PC-3 (cell line): ENCODE measurements at regions not wholly inside any gene's neighbourhood (a gene's known extent, or its start where the extent isn't known, plus 50 kb on each side); places are given as distances from the start of the nearest gene placed in this dataset.

Experiments
- ATAC-seq: fragments of 200-7000 bp; cut with Tn5 transposase; 2 replicates; pipeline ENCODE4 v1.9.1; 2020; ENCODE audit warnings: mild to moderate bottlenecking, moderate library complexity
- BruUV-seq: library from RNA; stranded (reverse); fragments of 400-500 nt; replicated peaks from 2 replicates; lab custom pipeline; 2021; lab: Mats Ljungman, UMichigan
- CTCF ChIA-PET: fragments of 300-600 bp; sonication (Branson Sonifier 250); formaldehyde crosslinking; loops from one replicate; lab custom pipeline; 2022; ENCODE audit warnings: antibody characterized with exemption; lab: Charles Lee
- POLR2A ChIA-PET: fragments of 300-600 bp; sonication (Branson Sonifier 250); formaldehyde crosslinking; loops from one replicate; lab custom pipeline; 2022; ENCODE audit warnings: antibody characterized with exemption; ENCODE audit not compliant: unreplicated experiment; lab: Charles Lee
- DNase-seq: peaks from one replicate; pipeline ENCODE4 v3.0.0-alpha.2; 2015
- H2AFZ ChIP-seq: fragments of 300-600 bp; sonication (generic); 2 replicates; pipeline ENCODE4 v1.6.0; 2016; ENCODE audit warnings: antibody characterized with exemption, low read length
- H3F3A ChIP-seq: fragments of 300-600 bp; sonication (generic); one replicate; pipeline ENCODE4 v1.6.0; 2017; ENCODE audit warnings: antibody characterized with exemption, low read length, control low read depth, mild to moderate bottlenecking; ENCODE audit not compliant: unreplicated experiment
- H3K27ac ChIP-seq: fragments of 300-600 bp; sonication (generic); 2 replicates; pipeline ENCODE4 v1.5.1; 2016; ENCODE audit warnings: mild to moderate bottlenecking, low read length
- H3K27me3 ChIP-seq: fragments of 300-600 bp; sonication (generic); 2 replicates; pipeline ENCODE4 v1.6.1; 2016; ENCODE audit warnings: low read length, mixed read lengths
- H3K36me3 ChIP-seq: fragments of 300-600 bp; sonication (generic); 2 replicates; pipeline ENCODE4 v1.6.1; 2016; ENCODE audit warnings: low read depth, mixed run types, low read length, mixed read lengths
- H3K4me1 ChIP-seq: fragments of 300-600 bp; sonication (generic); 2 replicates; pipeline ENCODE4 v1.5.1; 2016; ENCODE audit warnings: low read length; ENCODE audit not compliant: insufficient read depth
- H3K4me2 ChIP-seq: fragments of 300-600 bp; sonication (generic); 2 replicates; pipeline ENCODE4 v1.6.0; 2016; ENCODE audit warnings: low read length
- H3K4me3 ChIP-seq: fragments of 300-600 bp; sonication (generic); 2 replicates; pipeline ENCODE4 v1.5.1; 2016; ENCODE audit warnings: mild to moderate bottlenecking, low read length, mixed read lengths
- H3K79me2 ChIP-seq: fragments of 300-600 bp; sonication (generic); 2 replicates; pipeline ENCODE4 v1.6.1; 2017; ENCODE audit warnings: low read length, mixed read lengths
- H3K9ac ChIP-seq: fragments of 300-600 bp; sonication (generic); 2 replicates; pipeline ENCODE4 v1.6.0; 2016; ENCODE audit warnings: mild to moderate bottlenecking, low read length
- H3K9me2 ChIP-seq: fragments of 300-600 bp; sonication (generic); replicated peaks from 2 replicates; pipeline ENCODE4 v1.6.1; 2016; ENCODE audit warnings: mixed run types, low read length, mixed read lengths
- H3K9me3 ChIP-seq: fragments of 300-600 bp; sonication (generic); 2 replicates; pipeline ENCODE4 v1.6.1; 2016; ENCODE audit warnings: low read length, mixed read lengths
- H4K20me1 ChIP-seq: fragments of 300-600 bp; sonication (generic); 2 replicates; pipeline ENCODE4 v1.6.1; 2016; ENCODE audit warnings: low read length, mixed read lengths
- EZH2 ChIP-seq: fragments of 300-600 bp; sonication (generic); IDR thresholded peaks from one replicate; pipeline ENCODE4 v1.6.1; 2017; ENCODE audit warnings: antibody characterized with exemption, mild to moderate bottlenecking, low read length; ENCODE audit not compliant: unreplicated experiment
- EZH2phosphoT487 ChIP-seq: fragments of 300-600 bp; sonication (generic); IDR thresholded peaks from 2 replicates; pipeline ENCODE4 v1.6.1; 2018; ENCODE audit warnings: mild to moderate bottlenecking, antibody characterized with exemption, low read length, borderline replicate concordance
- intact Hi-C: fragments of 100-400 bp; cut with micrococcal nuclease; formaldehyde crosslinking; loops from 2 replicates; pipeline ENCODE4 v1.9.0; 2023
- TF ChIP-seq, protein P1 (sequence below): fragments of 300-600 bp; sonication (generic); conservative IDR thresholded peaks from 2 replicates; pipeline ENCODE4 v1.5.1; 2017; ENCODE audit warnings: antibody characterized with exemption, low read depth, mild to moderate bottlenecking, low read length

DNA sequence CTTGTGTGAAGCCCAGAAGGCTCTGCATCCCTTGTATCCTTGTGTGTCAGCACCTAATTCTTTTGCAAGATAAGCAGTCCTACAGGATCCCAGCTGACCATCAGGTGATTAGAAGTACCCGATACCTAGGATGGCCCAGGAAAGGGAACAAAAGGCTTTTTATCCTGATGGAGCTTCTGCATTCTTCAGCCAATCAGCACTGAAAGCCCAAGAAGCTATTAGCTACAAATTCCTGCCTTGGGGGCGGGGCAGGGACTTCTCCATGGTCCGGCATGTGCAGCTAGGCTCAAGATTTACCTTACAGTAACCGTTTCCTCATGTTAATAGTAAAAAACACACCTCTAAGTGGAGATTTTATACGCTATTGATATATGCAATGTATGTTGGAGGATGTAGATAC, 264.6 kb upstream of the THUMPD2 start:
- TF ChIP-seq EZH2phosphoT487: no peak
- TF ChIP-seq, protein P1, sequence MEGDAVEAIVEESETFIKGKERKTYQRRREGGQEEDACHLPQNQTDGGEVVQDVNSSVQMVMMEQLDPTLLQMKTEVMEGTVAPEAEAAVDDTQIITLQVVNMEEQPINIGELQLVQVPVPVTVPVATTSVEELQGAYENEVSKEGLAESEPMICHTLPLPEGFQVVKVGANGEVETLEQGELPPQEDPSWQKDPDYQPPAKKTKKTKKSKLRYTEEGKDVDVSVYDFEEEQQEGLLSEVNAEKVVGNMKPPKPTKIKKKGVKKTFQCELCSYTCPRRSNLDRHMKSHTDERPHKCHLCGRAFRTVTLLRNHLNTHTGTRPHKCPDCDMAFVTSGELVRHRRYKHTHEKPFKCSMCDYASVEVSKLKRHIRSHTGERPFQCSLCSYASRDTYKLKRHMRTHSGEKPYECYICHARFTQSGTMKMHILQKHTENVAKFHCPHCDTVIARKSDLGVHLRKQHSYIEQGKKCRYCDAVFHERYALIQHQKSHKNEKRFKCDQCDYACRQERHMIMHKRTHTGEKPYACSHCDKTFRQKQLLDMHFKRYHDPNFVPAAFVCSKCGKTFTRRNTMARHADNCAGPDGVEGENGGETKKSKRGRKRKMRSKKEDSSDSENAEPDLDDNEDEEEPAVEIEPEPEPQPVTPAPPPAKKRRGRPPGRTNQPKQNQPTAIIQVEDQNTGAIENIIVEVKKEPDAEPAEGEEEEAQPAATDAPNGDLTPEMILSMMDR: no peak
- TF ChIP-seq EZH2: no peak
- H3K27me3 ChIP-seq: no peaks in the 10 kb centered on the region
- no peak overlapping the region for H3K4me3 ChIP-seq
- BruUV-seq: no TSS peak
- H2AFZ ChIP-seq: no peak overlapping the region
- no peak for DNase-seq
- H3K9me2 ChIP-seq: no peaks in the 10 kb centered on the region
- H4K20me1 ChIP-seq: no peaks in the 10 kb centered on the region
- no peaks in the 10 kb centered on the region for H3K36me3 ChIP-seq
- H3K4me2 ChIP-seq: no peak overlapping the region
- H3K9ac ChIP-seq: no peak overlapping the region
- ATAC-seq: no peak
- H3K9me3 ChIP-seq: no peaks in the 10 kb centered on the region
- POLR2A ChIA-PET: no interaction called here
- CTCF ChIA-PET: no interaction called here
- no peaks in the 10 kb centered on the region for H3K4me1 ChIP-seq
- no peaks in the 10 kb centered on the region for H3K79me2 ChIP-seq
- H3K27ac ChIP-seq: no peak overlapping the region
- intact Hi-C loops: no loop called here
- H3F3A ChIP-seq: no peaks in the 10 kb centered on the region

- BruUV-seq: no TSS peak
- H3F3A ChIP-seq: no peaks in the 10 kb centered on the region
- H3K27ac ChIP-seq: no peak overlapping the region
- H3K4me3 ChIP-seq: no peak overlapping the region
- H3K36me3 ChIP-seq: no peaks in the 10 kb centered on the region
- no peaks in the 10 kb centered on the region for H3K9me3 ChIP-seq
- no peaks in the 10 kb centered on the region for H4K20me1 ChIP-seq
- intact Hi-C loops: no loop called here
- ChIA-PET POLR2A (no interaction called here), CTCF (no interaction called here)
- DNase-seq (no peak), ATAC-seq (no peak)
- TF ChIP-seq, protein P1: no peak
- TF ChIP-seq EZH2: no peak
- no peak for TF ChIP-seq EZH2phosphoT487
- H3K9me2 ChIP-seq: no peaks in the 10 kb centered on the region
- no peak overlapping the region for H3K4me2 ChIP-seq
- no peak overlapping the region for H3K9ac ChIP-seq
- no peaks in the 10 kb centered on the region for H3K79me2 ChIP-seq
- H2AFZ ChIP-seq: no peak overlapping the region
- H3K27me3 ChIP-seq: no peaks in the 10 kb centered on the region
- no peaks in the 10 kb centered on the region for H3K4me1 ChIP-seq
These were observed 264.1 kb upstream of the THUMPD2 start for GRCh38 chr2:40043191-40043590.

DNA sequence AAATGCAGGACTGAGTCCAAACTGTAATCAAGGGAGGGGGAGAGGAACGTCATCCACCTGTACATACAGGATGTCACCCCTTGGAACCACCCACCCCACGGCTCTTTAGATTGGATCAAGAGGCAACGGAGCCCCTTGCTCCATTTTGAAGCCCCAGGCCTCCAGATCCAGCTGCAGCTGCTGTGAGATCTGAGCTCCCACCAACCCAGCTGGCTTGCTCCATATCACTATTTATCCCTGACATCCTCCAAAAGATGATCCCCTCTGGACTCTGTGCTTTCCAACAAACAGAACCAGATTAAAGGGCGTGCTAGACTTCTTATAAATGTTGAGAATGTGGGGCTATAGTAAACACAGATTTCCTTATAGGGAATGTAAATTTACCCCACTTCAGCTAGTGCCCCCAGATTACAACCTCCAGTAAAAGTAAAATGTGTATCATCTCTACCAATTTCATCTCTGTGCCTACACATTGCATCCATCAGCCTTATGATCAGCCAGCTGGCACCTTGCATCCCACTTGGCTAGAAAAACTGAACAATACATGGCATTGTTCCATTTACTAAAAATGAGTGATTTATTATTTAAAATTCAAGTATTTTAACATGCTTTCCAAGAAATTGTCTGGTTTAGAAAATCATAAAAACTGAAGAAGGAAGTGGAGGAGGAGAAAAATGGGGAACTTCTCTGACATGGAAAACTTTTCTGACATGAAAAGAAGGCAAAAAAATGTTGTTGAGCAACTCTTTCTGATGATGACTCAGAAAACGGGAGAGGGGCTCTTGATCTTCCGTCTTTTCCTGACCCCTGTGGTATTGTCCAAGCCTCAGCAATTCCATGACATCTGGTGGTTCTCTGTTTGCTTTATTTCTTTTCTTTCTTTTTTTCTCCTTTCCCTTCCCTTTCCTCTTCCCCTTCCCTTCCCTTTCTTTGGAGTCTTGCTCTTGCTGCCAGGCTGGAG, 262.6 kb upstream of the THUMPD2 start:
- ChIA-PET POLR2A (no interaction called here), CTCF (no interaction called here)
- no peaks in the 10 kb centered on the region for H3K79me2 ChIP-seq
- BruUV-seq: no TSS peak
- H3K4me3 ChIP-seq: no peak overlapping the region
- no peaks in the 10 kb centered on the region for H3K27me3 ChIP-seq
- peak overlapping the region; percentile 18; the same call in 1 of the 2 replicates for H3K4me2 ChIP-seq
- no peak overlapping the region for H3K27ac ChIP-seq
- ATAC-seq (no peak), DNase-seq (peak; percentile 54)
- no peak overlapping the region for H2AFZ ChIP-seq
- H3K4me1 ChIP-seq: no peaks in the 10 kb centered on the region
- no peaks in the 10 kb centered on the region for H4K20me1 ChIP-seq
- no peaks in the 10 kb centered on the region for H3F3A ChIP-seq
- TF ChIP-seq, protein P1: no peak
- TF ChIP-seq EZH2phosphoT487 (no peak), EZH2 (no peak)
- no peaks in the 10 kb centered on the region for H3K36me3 ChIP-seq
- H3K9me2 ChIP-seq: no peaks in the 10 kb centered on the region
- no peaks in the 10 kb centered on the region for H3K9me3 ChIP-seq
- no peak overlapping the region for H3K9ac ChIP-seq
- intact Hi-C loops: no loop called here
